HFFc6 (cell line): ENCODE measurements at regions not wholly inside any gene's neighbourhood (a gene's known extent, or its start where the extent isn't known, plus 50 kb on each side); places are given as distances from the start of the nearest gene placed in this dataset.
"Not testable (repeated sequence)": the region's sequence is repeated elsewhere in the genome, so short reads cannot be mapped to it uniquely, and the experiment has no call there.

Experiments
- DNase-seq: peaks from one replicate; pipeline ENCODE4 v3.0.0-alpha.2; 2018
- H3K27ac Mint-ChIP-seq: 2 replicates; pipeline ENCODE4 v1.8.0; 2020; ENCODE audit warnings: mild to moderate bottlenecking, mixed read lengths
- H3K27me3 Mint-ChIP-seq: 2 replicates; pipeline ENCODE4 v1.8.0; 2021; ENCODE audit warnings: mild to moderate bottlenecking, moderate library complexity, mixed read lengths; ENCODE audit not compliant: insufficient read depth
- H3K36me3 Mint-ChIP-seq: 2 replicates; pipeline ENCODE4 v1.8.0; 2021; ENCODE audit warnings: low read depth, mixed read lengths
- H3K4me1 Mint-ChIP-seq: 2 replicates; pipeline ENCODE4 v1.8.0; 2020; ENCODE audit warnings: low read depth, mixed read lengths
- H3K4me3 Mint-ChIP-seq: 2 replicates; pipeline ENCODE4 v1.8.0; 2020; ENCODE audit warnings: mild to moderate bottlenecking, moderate library complexity, mixed read lengths
- H3K9me3 Mint-ChIP-seq: 2 replicates; pipeline ENCODE4 v1.8.0; 2020; ENCODE audit warnings: mild to moderate bottlenecking, mixed read lengths
- CTCF ChIP-seq: fragments of 200-600 bp; sonication (generic); IDR thresholded peaks from 2 replicates; pipeline ENCODE4 v1.5.0; 2021; ENCODE audit warnings: antibody characterized with exemption, mild to moderate bottlenecking

- H3K4me1 Mint-ChIP-seq = no peaks in the 10 kb centered on the region
- no peak for DNase-seq
- H3K27me3 Mint-ChIP-seq = peaks cover 18% of the 10 kb centered on the region
- no peaks in the 10 kb centered on the region for H3K9me3 Mint-ChIP-seq
- H3K36me3 Mint-ChIP-seq = no peaks in the 10 kb centered on the region
- no peak overlapping the region for H3K27ac Mint-ChIP-seq
- no peak overlapping the region for H3K4me3 Mint-ChIP-seq
- no peak for TF ChIP-seq CTCF
Observed at GRCh38 chr5:56377573-56377972, 144.4 kb upstream of the ANKRD55 start.

GRCh38 chr5:56376128-56376527, 143.0 kb upstream of the ANKRD55 start:
- no peak for DNase-seq

GRCh38 chr5:56375011-56375410, 141.9 kb upstream of the ANKRD55 start:
- Mint-ChIP-seq H3K9me3 (no peaks in the 10 kb centered on the region), H3K27ac (no peak overlapping the region)

More at GRCh38 chr5:56376128-56376527, 143.0 kb upstream of the ANKRD55 start:
- H3K4me1 Mint-ChIP-seq = no peaks in the 10 kb centered on the region
- H3K9me3 Mint-ChIP-seq = no peaks in the 10 kb centered on the region
- no peak for TF ChIP-seq CTCF
- no peak overlapping the region for H3K4me3 Mint-ChIP-seq
- H3K27me3 Mint-ChIP-seq = peaks cover 14% of the 10 kb centered on the region
- H3K36me3 Mint-ChIP-seq = no peaks in the 10 kb centered on the region
- H3K27ac Mint-ChIP-seq = no peak overlapping the region

GRCh38 chr5:56372491-56372890, 139.4 kb upstream of the ANKRD55 start:
- H3K27me3 Mint-ChIP-seq = peaks cover 11% of the 10 kb centered on the region
- H3K4me1 Mint-ChIP-seq, H3K9me3 Mint-ChIP-seq, H3K27ac Mint-ChIP-seq, H3K4me3 Mint-ChIP-seq, DNase-seq, H3K36me3 Mint-ChIP-seq: not testable (repeated sequence)

More at GRCh38 chr5:56375011-56375410, 141.9 kb upstream of the ANKRD55 start:
- Mint-ChIP-seq H3K4me3 (no peak overlapping the region), H3K4me1 (no peaks in the 10 kb centered on the region), H3K27me3 (peaks cover 6% of the 10 kb centered on the region), H3K36me3 (no peaks in the 10 kb centered on the region)
- DNase-seq = no peak
- TF ChIP-seq CTCF = no peak

GRCh38 chr5:56369361-56369811, 136.3 kb upstream of the ANKRD55 start:
- Mint-ChIP-seq H3K4me3 (no peak overlapping the region), H3K36me3 (no peaks in the 10 kb centered on the region), H3K4me1 (no peaks in the 10 kb centered on the region), H3K9me3 (no peaks in the 10 kb centered on the region), H3K27ac (no peak overlapping the region), H3K27me3 (peaks cover 10% of the 10 kb centered on the region)
- DNase-seq = no peak
- TF ChIP-seq CTCF = no peak

- Mint-ChIP-seq H3K36me3 (no peaks in the 10 kb centered on the region), H3K4me3 (no peak overlapping the region), H3K4me1 (no peaks in the 10 kb centered on the region), H3K9me3 (no peaks in the 10 kb centered on the region), H3K27ac (no peak overlapping the region), H3K27me3 (peaks cover 10% of the 10 kb centered on the region)
- DNase-seq = no peak
- no peak for TF ChIP-seq CTCF
Observed at GRCh38 chr5:56367748-56368147, 134.6 kb upstream of the ANKRD55 start.
